NCI-H345 treated with DMSO at 0.1 percent for 48 hours (cell line): ENCODE measurements at regions not wholly inside any gene's neighbourhood (a gene's known extent, or its start where the extent isn't known, plus 50 kb on each side); places are given as distances from the start of the nearest gene placed in this dataset.

Experiments
- DNase-seq: peaks from one replicate; lab custom pipeline; 2025; ENCODE audit not compliant: unreplicated experiment; lab: John Stamatoyannopoulos, UW

DNA sequence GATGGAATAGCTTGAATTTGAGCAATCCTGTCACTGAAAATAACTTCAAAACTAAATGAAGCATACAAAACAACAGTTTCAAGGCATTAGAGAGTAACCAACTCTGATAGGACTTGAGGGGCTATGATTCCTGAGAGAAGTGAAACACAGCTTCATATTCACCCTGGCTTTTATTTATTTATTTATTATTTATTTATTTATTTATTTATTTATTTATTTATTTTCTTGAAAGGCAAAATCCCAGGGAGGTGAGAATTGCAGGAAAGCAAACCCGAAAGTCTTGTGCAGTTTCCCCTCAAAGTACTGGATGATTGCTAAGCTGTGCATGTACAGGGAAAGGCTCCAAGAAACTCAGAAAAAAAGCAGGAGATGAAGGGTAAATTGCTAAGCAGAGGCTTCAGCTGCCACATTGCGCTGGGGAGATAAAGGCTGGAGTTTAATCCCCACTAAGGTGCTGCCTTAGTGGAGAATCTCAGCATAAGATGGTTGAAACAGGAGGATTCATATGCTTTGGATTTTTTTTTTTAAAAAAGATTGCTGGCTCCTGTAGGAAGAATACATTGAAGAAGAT lies 72.9 kb upstream of the COL24A1 start:
- DNase-seq = no peak

DNA sequence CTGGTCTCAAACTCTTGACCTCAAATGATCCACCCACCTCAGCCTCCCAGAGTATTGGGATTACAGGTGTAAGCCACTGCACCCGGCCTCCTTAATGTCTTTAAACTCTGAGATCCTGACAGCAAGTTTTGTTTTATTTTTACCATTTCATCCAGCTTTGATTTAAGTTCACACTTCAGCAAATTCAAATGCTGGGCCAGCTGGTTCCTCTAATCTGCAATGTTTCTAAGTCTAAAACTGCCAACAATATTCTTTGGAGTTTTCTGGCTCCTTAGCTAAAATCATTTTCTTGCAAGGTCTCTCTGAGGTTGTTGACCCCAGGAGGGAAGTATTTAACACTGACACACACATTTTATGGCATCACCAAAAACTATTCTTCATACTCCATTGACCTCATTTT lies 72.0 kb upstream of the COL24A1 start:
- DNase-seq = no peak

DNA sequence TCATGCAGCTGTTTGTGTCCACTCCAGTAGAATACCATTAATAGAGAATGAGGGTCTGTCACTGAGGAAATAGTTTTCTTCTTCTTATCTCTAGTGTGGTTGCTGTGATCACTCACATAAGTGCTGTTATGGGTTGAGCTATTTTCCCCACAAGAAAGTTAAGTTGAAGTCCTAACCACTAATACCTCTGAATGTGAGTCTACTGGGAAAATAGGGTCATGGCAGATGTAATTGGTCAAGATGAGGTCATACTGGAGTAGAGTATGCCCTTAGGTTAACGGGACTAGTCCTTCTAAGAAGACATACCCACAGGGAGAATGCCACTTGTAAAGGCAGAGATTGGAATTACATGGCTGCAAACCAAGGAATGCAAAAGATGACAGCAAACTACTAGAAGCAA lies 70.5 kb upstream of the COL24A1 start:
- DNase-seq = no peak

DNA sequence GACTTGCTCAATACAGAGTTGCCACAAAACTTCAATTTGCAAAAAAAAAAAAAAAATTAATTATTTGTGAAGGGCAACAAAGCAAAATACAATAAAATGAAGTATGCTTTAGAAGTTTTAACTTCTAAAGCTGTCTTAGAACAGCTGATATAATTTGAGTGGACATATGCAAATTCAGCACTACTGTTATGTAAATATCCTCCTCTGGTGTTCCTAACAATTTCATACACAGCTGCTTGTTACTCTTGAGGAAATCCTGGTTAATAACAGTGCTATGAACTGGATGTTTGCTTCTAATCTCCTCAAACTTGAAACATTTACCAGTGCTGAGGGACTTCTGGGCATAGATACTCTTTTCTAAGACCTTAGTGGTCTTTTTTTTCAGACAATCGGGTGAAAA lies 69.6 kb upstream of the COL24A1 start:
- DNase-seq = no peak

DNA sequence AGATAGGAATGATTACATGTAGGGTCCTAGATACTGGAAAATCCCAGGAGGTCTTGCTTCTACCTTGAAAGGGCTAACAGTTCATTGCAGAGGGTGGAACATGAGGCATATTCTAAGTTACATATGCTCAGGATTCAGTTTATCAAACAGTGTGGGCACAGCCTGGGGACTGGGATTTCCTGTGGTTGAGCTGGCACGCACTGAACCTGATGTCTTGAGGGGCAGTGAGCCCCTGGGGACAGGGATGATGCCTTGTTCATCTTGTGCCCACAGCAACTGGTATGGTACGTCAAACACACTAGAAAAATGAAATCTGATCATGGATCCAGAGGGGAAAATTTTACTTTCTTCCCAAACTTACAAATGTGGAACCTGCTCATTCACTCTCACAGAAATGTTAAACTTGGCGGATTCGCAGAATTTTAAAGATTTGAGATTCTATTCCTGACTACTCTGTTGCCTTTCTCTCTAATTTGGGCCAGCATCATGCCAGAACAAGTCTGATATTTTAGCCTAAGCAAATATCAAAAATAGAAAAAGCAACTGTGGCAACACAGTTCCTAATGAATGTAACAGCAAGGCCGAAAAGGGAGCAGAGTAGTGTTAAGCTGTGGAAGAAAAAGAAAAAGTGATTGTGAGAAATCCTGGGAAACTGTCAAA lies 68.2 kb upstream of the COL24A1 start:
- no peak for DNase-seq

DNA sequence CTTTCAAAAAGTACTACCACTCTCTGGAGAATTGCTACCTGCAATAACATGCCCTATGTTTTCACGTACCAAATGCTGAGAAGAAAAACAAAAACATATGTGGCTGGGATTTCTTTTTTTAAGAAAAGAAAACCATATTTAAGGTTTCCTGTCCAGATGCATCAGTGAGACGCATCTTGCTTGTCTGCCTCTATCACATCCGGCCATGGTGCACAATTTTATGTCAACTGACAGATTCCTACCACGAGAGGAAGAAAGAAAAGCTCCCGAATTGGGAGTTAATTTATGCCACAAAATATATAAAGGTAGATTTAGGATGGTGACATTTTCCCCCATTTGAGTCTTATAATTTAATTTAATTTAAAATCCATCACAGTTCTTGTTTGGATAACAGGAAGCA lies 62.3 kb upstream of the COL24A1 start:
- no peak for DNase-seq

DNA sequence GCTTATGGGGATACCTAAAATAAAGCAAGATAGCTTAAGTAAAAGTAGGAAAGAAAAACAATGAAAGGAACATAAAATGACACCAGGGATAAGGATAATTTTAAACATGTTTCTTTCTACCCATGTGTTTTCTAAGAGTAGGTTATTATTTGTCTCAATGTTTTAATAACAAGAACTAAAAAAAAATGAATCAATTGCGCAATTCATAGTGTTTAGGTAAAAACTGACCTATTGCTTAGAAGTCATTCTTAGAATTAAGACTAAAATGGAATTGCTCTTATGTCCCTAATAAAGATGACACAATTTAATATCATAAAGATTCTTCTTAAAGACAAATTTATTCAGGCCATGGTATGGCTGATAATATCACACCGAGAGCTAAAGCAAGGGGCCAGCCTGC lies 58.0 kb upstream of the COL24A1 start:
- DNase-seq = no peak

DNA sequence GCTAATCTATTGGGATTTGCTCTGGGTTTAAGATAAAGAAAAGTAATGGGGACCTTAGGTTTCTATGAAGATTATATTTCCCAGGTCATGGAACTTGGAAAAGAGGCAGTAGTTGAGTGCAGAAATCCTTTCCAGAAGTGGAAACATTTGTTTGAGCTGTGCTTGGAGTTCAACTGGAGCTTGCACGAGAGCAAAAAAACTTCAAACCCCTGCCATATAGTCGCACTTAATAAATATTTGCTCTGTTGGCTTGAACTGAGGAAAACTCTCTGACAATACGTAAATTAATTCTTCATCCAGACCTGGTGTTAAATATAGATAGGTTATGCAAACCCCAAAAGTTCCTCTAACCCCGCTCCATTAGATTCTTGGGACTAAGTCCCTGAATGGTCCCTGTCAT lies 52.8 kb upstream of the COL24A1 start:
- DNase-seq = no peak

DNA sequence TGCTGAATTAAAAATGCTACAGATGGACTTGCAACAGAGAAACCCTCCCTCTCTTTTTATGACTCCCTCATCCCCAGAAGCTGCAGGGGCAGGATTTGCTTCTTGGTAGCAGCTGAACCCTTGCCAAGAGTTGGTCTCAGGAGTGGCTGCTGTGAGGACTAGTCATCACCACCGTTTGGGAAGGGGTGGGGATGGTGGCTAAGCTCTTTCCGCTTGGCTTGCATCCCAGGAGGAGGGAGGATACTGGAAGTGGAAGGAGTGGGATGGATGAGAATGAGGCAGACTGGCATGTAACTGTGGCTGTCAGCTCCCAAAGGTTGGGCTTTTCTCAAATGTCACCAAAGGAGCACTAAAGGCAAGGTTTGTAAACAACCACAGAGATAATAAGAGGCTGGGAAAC lies 50.8 kb upstream of the COL24A1 start:
- DNase-seq = peak; percentile 17
